Stimulated activated CD8-positive, alpha-beta memory T cell treated with anti-CD3 and anti-CD28 coated beads, Interleukin-4, amount 100 ng/mL, for 48 hours (primary cell): ENCODE measurements at regions not wholly inside any gene's neighbourhood (a gene's known extent, or its start where the extent isn't known, plus 50 kb on each side); places are given as distances from the start of the nearest gene placed in this dataset.

ENCODE experiments used
- DNase-seq: peaks from one replicate; pipeline ENCODE4 v3.0.0-alpha.2; 2020

DNA sequence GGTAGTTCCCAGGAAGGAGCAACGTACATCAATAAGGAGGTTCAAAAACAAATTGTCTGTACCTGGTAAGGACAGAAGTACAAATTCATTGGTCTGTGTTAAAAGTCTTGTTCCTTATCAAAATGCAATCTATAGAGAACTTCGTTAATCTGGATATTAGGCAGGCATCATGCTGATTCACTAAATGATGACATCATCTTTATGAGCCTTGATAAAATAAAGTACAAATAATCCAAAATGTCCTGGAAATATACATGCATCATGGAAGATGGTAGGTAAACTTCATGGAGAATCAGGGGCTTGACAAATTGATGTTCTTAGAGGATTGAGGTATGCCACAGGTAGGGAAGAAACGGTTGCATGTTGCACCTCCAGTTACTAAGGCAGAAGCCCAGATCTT lies 433.9 kb downstream of the TRIML1 start:
- DNase-seq, result no peak

DNA sequence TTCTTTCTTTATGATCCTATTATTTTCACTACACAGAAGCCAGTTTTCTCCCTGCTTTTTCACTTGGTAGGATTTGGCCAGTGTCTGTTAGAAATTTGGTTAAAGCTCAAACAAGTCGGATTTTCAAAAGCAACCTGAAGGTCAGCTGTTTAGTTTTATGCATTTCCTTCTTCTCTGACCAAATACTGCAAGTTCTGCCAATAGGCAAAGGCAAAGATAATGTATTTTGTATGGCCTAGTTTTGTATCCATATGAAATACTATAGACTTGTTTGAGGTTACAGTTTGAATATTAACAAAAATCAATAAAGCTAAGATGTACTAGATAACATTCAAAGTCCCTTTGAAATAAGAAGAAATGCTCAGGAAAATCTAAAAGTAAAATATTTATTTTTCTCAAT lies 439.4 kb downstream of the TRIML1 start:
- DNase-seq, result no peak

DNA sequence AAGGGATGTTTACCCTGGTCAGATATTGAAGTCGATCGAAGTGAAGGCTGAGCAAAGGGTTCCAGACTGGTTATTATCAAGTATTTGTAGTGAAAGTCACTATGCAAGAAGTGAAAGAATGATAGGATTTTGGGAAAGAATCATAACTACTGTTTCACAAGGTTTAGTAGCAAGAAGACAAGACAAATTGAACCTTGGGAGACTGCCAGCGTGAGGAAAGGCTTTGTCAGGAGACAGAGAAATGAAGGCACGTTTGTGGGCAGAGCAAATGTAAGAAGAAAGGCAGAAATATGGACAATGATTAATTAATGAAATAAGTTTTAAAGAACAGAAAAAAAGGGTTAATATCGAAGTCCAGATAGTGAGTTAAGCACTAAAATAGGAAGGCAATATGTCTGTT lies 456.8 kb downstream of the TRIML1 start:
- no peak for DNase-seq

- DNase-seq, result no peak
These were observed 464.4 kb downstream of the TRIML1 start for GRCh38 chr4:188603646-188604045.

GRCh38 chr4:188606635-188607034 lies 467.4 kb downstream of the TRIML1 start:
- DNase-seq, result no peak

DNA sequence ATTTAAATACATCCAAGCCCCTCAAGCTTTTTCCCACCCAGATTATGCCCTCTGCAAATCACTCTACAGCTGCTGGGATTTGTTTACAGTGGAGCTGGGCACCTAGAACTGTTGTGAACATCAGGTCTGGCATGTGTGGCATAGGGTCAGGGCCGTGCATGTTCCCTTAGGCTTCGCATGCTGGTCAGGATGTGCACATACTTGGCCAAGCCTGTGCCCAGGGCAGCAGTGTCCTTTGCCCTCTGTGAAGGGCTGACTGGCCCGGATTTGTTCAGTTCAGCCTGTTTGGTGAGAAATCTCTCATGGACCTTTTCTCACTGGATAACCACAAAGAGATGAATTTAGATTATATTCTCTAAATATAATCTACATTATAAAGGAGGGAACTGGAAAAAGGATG lies 471.9 kb downstream of the TRIML1 start:
- DNase-seq, result no peak

DNA sequence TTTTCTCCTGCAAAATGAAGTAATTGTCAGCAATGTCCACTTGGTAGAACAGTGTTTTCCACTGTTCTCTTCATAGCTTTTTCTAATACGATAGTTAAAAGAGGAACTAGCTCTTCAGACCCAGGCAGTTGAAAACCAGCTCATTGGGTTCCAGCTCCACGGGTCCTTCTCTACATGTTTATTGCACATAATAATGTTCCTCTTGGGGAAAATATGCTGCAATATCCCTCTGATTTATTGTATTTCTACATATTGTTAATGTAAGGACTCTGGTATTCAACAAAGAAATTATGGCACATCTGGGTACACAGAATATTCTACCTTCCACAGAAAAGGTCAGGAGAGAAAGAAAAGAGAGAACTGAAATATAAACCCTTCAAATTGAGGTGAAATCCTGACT lies 473.4 kb downstream of the TRIML1 start:
- DNase-seq, result no peak

DNA sequence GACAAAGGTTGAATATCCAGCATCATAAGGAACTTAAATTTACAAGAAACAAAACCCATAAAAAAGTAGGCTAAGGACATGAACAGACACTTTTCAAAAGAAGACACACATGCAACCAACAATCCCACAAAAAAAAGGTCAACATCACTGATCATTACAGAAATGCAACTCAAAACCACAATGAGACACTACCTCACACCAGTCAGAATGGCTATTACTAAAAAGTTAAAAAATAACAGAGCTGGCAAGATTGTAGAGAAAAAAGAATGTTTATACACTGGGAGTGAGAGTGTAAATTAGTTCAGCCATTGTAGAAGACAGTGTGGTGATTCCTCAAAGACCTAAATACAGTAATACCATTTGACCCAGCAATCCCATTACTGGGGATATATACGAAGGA lies 474.7 kb downstream of the TRIML1 start:
- DNase-seq, result no peak

GRCh38 chr4:188619456-188620149 lies 480.4 kb downstream of the TRIML1 start:
- DNase-seq, result no peak

DNA sequence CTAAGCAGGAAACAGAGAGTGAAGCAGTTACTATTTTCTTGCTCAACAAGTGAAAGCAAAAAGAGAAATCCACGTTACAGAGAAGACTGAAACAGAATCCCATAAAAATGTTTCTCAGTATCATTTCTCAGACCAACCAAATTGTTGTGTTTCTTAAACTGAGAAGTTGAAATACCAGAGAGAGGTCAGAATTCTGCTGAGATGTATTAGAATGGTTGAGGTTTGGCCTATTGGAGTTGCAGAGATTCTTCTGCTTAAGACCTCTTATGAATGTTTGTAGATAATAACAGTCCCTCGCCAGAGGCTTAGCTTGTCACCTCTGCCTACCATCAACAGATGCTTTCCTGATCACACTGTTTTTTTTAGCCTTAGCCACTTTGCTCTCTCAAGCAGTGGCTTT lies 481.4 kb downstream of the TRIML1 start:
- no peak for DNase-seq

DNA sequence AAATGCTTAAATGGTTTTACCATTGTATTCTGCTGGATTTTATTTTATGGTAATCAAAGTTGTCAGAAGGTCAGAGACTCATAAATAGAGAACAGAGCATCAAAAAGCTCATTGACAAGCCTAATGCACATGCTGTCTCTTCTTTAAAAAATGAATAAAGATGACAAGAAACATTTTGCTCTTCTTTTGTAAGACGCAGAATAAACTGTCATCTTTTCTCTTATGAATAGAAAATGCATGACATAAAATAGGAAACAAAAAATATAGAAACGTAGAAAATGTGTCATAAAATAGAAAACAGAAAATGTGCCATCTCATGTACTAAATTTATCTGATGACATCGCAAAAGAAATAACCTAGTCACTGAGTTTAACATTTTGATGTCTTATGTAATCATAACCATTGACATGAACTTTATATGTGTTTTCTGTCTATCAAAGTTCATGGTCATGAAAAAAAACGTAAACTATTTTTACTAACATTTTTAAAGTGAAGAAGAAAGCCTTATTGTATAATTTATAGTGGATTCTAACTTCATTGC lies 484.1 kb downstream of the TRIML1 start:
- no peak for DNase-seq

- no peak for DNase-seq
These were observed 485.1 kb downstream of the TRIML1 start for GRCh38 chr4:188624370-188624769.

DNA sequence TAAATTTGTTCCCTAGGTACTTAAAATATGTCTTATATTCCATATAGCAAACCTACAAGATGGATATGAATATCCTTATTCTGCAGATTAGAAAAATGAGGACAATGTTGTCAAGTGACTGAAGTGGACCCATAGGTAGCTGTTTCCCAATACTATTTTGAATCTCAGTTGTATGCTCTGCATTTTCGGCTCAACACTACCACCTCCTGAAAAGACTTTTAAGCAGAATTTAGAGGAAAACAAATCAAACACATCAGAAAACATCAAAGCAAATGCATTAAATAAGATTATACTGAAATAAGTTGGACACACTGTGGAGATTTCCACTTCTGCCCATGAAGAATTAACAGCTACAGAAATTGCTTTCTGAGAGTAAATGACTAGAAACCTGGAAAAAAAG lies 488.7 kb downstream of the TRIML1 start:
- no peak for DNase-seq

- no peak for DNase-seq
These were observed 500.3 kb downstream of the TRIML1 start for GRCh38 chr4:188639479-188640100.

- no peak for DNase-seq
These were observed 508.7 kb downstream of the TRIML1 start for GRCh38 chr4:188647820-188648370.

- DNase-seq, result no peak
These were observed 510.4 kb downstream of the TRIML1 start for GRCh38 chr4:188649635-188650034.

DNA sequence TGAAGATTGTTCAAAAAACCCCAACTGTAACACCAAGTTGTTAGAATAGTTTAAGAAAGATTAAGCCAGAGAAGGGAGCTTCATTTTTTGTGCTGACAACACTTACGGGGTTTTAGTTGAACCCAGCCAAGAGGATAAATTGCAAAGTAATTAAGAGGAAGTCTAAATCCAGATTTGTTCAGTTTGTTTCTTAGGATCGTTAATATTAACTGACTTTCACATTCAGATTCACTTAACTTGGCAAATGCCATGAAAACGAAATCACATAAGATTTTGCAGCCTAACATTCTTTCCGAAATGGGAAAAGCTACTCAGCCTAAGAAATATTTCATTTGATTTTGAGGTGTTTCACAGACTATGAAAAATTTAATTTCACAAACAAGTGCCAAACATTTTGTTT lies 511.3 kb downstream of the TRIML1 start:
- DNase-seq, result no peak

DNA sequence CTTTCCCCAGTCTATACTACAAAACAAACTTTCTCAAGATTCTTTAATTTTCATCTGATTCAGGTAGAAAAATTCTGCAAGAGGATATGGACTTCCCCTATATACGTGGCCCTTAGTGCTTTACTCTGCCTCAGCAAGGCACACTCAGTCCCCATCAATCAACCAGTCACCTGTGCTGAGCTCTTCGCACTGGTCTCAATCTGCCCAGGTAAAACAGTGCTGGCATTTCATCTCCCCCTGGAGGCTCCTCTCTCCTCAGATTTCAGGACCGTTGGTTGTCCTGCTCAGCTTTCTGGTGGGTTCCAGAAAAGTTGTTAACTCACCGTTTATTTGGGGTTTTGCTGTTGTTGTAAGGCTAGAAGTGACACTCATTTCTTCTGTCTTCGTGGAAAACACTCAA lies 518.1 kb downstream of the TRIML1 start:
- DNase-seq, result no peak

- DNase-seq, result no peak
These were observed 519.8 kb downstream of the TRIML1 start for GRCh38 chr4:188658958-188659522.

GRCh38 chr4:188660796-188661195 lies 521.6 kb downstream of the TRIML1 start:
- no peak for DNase-seq

- DNase-seq, result no peak
These were observed 522.3 kb downstream of the TRIML1 start for GRCh38 chr4:188661502-188661901.

DNA sequence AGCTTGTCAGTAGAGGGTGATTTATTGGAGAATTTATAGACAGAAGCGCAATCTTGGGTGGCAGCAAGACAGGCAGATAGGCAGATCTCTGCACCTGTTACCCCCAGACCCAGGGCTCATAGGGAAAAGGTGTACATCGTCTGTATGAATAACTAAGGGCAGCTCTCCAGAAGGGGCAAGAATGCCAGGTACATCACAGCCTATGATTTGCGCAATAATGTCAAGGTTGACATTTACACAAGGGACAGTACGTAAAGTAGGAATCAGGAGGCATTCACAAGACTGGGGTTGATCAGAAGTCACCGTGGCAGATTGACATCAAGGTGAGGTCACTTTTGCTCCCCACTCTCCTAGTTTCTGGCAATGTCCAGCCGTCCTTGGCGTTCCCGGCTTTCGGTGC lies 524.1 kb downstream of the TRIML1 start:
- no peak for DNase-seq

DNA sequence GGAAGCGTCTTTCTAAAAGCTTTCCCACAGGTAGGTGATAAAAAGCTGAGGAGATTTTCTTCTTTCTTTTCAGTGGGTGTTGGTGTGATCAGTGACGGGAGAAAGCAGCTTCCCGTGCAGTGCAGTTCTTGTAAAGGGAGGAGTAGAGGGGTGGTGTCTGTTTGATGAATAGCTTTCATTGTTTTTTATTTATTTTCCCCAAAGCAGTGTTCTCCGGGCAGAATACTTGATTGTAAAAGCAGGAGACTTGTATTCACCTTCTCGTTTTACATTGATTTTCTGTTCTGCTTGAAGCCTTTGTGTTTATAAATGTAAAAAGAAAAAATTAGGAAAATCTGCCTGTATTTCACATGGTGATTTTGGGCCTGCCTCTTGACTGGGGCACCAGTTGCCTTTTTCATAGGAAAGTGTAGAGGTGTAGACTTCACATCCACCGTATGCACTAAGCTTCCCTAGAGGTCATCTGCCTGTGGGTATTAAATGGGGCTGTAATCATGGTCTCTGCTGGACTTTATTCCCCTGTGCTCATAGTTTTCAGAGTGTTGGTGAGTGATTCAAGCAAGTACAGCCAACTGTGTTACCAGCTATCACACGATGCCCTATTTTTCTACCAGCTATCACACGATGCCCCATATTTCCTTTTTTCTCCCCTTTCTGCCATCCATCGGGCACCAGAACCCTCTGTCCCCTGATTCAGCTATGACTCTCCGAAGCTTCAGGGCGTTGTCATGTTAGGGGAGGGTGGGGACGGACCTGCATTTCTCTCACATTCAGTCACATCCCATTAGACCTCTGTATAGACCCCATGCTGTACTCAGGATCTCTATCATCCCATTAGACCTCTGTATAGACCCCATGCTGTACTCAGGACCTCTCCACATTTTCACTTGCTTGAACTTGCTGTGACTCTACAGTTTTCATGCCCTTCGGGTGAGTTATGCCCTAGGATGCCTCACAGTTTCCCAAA lies 526.5 kb downstream of the TRIML1 start:
- DNase-seq, result no peak
